ENCODE measurements at regions not wholly inside any gene's neighbourhood (a gene's known extent, or its start where the extent isn't known, plus 50 kb on each side); places are given as distances from the start of the nearest gene placed in this dataset.

- TF ChIP-seq ZNF592 (IDR thresholded peaks at IDR 0.05) = no peak
- no peak for TF ChIP-seq ZBTB2 (IDR thresholded peaks at IDR 0.05)
Measured at GRCh38 chr3:13140596-13140995, 67.4 kb upstream of the IQSEC1 start (continued).

GRCh38 chr3:13139471-13140065 lies 66.3 kb upstream of the IQSEC1 start:
- Histone ChIP-seq H2AFZ (ENCODE audit: low read depth, low read length) (no peak overlapping the region), H3K4me2 (ENCODE audit: insufficient read depth, low read length) (no peak overlapping the region), H3K9ac (ENCODE audit: insufficient read depth in 1 of 2, low read depth in 2 of 2, low read length in 2 of 2) (no peak overlapping the region), H3K9me1 (ENCODE audit: control insufficient read depth, insufficient read depth, low read length) (no peaks in the 10 kb centered on the region), H4K20me1 (replicated peaks; ENCODE audit: control insufficient read depth, insufficient read depth, low read length) (peaks cover 26% of the 10 kb centered on the region), H3K36me3 (ENCODE audit: control insufficient read depth, insufficient read depth, low read length) (no peaks in the 10 kb centered on the region), H3K4me3 (no peak overlapping the region), H3K9me3 (replicated peaks; ENCODE audit: control insufficient read depth, insufficient read depth, low read depth, low read length) (no peaks in the 10 kb centered on the region), H3K27ac (ENCODE audit: extremely low read depth, low read depth, low read length) (no peak overlapping the region), H3K27me3 (ENCODE audit: control insufficient read depth in 2 of 2, insufficient read depth in 2 of 2, low read length in 2 of 2) (peaks cover 40 to 96% of the 10 kb centered on the region in 2 experiments), H3K79me2 (ENCODE audit: control insufficient read depth, insufficient read depth, low read length) (no peaks in the 10 kb centered on the region), H3K4me1 (replicated peaks in 1 of 2; ENCODE audit: control insufficient read depth in 2 of 2, insufficient read depth in 2 of 2, low read length in 2 of 2) (peaks cover 0 to 4% of the 10 kb centered on the region in 2 experiments; a peak in 1 of 5 replicates)
- ChIA-PET POLR2A (interaction anchor here (0.6 kb wide), 1 partner anchor 240 kb away, joined by 3 read pairs; no protein-coding TSS in a partner anchor), CTCF (ENCODE audit: low intra/inter-chr PET ratio) (no interaction called here)
- in situ Hi-C loops (cut with MboI) = no loop called here
- intact Hi-C loops (cut with micrococcal nuclease) = loop anchor here (5.0 kb wide), 1 partner anchor 83 kb away; no protein-coding TSS in a partner anchor
- ATAC-seq (no peak), DNase-seq (ENCODE audit: extremely low read depth in 1 of 4, low spot score in 3 of 4) (no peak), FAIRE-seq (no peak)
- BruUV-seq (replicated peaks) = no TSS peak
- 0% methylated on average over 4 of the region's 4 CpGs for WGBS (ENCODE audit: insufficient coverage, low coverage, missing lambda C conversion rate)
- TF ChIP-seq TBL1XR1 (IDR thresholded peaks at IDR 0.05; ENCODE audit: low read length in 2 of 2) (no peak), SMARCC2 (IDR thresholded peaks at IDR 0.05; ENCODE audit: low read depth) (no peak), TFE3 (CRISPR knock-in tag; IDR thresholded peaks at IDR 0.05) (no peak), PPARD (CRISPR knock-in tag; IDR thresholded peaks at IDR 0.05) (no peak), FOXP1 (CRISPR knock-in tag; IDR thresholded peaks at IDR 0.05) (no peak), PTTG1 (tag; IDR thresholded peaks at IDR 0.05; ENCODE audit: low read depth) (no peak), ZNF512 (tag; IDR thresholded peaks at IDR 0.05) (no peak), RHOXF2B (CRISPR knock-in tag; conservative IDR thresholded peaks at IDR 0.05) (no peak), C11orf30 (IDR thresholded peaks at IDR 0.05; ENCODE audit: low read depth) (no peak), ARNT (IDR thresholded peaks at IDR 0.05) (no peak), ZNF324 (CRISPR knock-in tag; IDR thresholded peaks at IDR 0.05) (no peak)

Measured in K562 (cell line).